Erythroblast (primary cell): ENCODE measurements at regions not wholly inside any gene's neighbourhood (a gene's known extent, or its start where the extent isn't known, plus 50 kb on each side); places are given as distances from the start of the nearest gene placed in this dataset.

ENCODE experiments used
- GATA1 ChIP-seq: IDR thresholded peaks from 2 replicates; pipeline ENCODE4 v1.6.1; 2011; ENCODE audit warnings: low read depth, mild to moderate bottlenecking, control low read depth, low read length, moderate library complexity
- POLR2A ChIP-seq: IDR thresholded peaks from 2 replicates; pipeline ENCODE4 v1.6.1; 2011; ENCODE audit warnings: mild to moderate bottlenecking, low read length

- TF ChIP-seq POLR2A = no peak
- TF ChIP-seq GATA1 = no peak
Measured at GRCh38 chr22:47398491-47398890, 636.0 kb downstream of the TBC1D22A start.
